ENCODE measurements at regions not wholly inside any gene's neighbourhood (a gene's known extent, or its start where the extent isn't known, plus 50 kb on each side); places are given as distances from the start of the nearest gene placed in this dataset.

DNA sequence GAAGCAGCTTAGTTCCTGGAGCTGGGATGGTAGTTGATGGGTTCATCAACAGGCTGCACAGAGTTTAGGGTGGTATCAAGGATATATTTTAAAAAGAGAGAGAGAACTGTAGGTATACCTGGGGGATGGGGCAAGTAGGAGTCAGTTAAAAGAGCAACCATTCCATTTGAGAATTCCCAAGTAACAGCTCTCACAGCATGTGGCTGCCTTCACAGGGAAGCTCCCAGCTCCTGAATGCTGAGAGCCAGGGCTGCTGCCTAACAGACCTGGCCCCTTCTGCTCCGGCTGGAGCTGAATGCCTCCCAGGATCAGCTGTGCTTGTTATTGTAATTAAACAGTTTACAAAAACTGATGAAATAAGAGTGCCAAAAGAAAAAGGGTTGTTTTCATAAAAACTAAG, 58.8 kb upstream of the GPR26 start:
- H3K9me3 ChIP-seq (ENCODE audit: insufficient read depth, low read length, severe bottlenecking), result no peaks in the 10 kb centered on the region
- no peak overlapping the region for H3K9ac ChIP-seq (ENCODE audit: low read depth, low read length)
- H3K4me3 ChIP-seq (ENCODE audit: low read depth in 1 of 2, low read length in 2 of 2), result no peak overlapping the region
- no peaks in the 10 kb centered on the region for H3K36me3 ChIP-seq (ENCODE audit: insufficient read depth, low read length)
- H3K27ac ChIP-seq (ENCODE audit: low read length), result no peak overlapping the region
- H2AFZ ChIP-seq (ENCODE audit: low read depth, low read length), result no peak overlapping the region
- ATAC-seq (ENCODE audit: insufficient read depth, low read depth), result no peak
- H3K4me2 ChIP-seq (ENCODE audit: insufficient read depth, low read length), result no peak overlapping the region
- H3K27me3 ChIP-seq (ENCODE audit: insufficient read depth, low read length, poor library complexity), result peaks cover 4% of the 10 kb centered on the region
- no peaks in the 10 kb centered on the region for H3K4me1 ChIP-seq (ENCODE audit: insufficient read depth, low read length)
- DNase-seq, result no peak
- no peaks in the 10 kb centered on the region for H3K79me2 ChIP-seq (ENCODE audit: insufficient read depth, low read length)
- TF ChIP-seq EZH2 (IDR thresholded peaks at IDR 0.05; ENCODE audit: borderline replicate concordance, low read depth, low read length, severe bottlenecking), result no peak
- TF ChIP-seq, protein P1, sequence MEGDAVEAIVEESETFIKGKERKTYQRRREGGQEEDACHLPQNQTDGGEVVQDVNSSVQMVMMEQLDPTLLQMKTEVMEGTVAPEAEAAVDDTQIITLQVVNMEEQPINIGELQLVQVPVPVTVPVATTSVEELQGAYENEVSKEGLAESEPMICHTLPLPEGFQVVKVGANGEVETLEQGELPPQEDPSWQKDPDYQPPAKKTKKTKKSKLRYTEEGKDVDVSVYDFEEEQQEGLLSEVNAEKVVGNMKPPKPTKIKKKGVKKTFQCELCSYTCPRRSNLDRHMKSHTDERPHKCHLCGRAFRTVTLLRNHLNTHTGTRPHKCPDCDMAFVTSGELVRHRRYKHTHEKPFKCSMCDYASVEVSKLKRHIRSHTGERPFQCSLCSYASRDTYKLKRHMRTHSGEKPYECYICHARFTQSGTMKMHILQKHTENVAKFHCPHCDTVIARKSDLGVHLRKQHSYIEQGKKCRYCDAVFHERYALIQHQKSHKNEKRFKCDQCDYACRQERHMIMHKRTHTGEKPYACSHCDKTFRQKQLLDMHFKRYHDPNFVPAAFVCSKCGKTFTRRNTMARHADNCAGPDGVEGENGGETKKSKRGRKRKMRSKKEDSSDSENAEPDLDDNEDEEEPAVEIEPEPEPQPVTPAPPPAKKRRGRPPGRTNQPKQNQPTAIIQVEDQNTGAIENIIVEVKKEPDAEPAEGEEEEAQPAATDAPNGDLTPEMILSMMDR (IDR thresholded peaks at IDR 0.05; ENCODE audit: borderline replicate concordance, extremely low read depth, low read length, poor library complexity, severe bottlenecking), result no peak
- H4K20me1 ChIP-seq (ENCODE audit: insufficient read depth, low read length), result no peaks in the 10 kb centered on the region

DNA sequence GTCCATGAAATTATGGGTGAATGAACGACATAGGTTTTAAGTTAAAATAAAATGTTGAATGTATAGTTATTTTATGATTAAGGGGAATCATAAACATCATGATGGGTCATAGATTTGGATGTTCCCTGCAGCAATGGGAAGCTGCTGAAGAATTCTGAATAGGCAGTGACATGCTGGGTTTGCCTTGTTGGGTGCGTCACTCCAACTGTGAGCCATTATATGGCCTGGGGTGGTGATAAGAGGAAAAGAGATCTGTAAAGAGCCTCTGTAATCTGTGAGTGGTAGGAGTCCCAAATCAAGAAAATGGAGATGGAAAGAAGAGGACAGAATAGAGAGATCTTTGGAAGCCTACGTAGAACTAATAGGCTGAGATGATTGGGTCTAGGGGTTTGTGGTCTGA, 58.1 kb upstream of the GPR26 start:
- H3K9me3 ChIP-seq (ENCODE audit: insufficient read depth, low read length, severe bottlenecking), result no peaks in the 10 kb centered on the region
- no peaks in the 10 kb centered on the region for H3K79me2 ChIP-seq (ENCODE audit: insufficient read depth, low read length)
- no peak overlapping the region for H3K27ac ChIP-seq (ENCODE audit: low read length)
- no peaks in the 10 kb centered on the region for H3K36me3 ChIP-seq (ENCODE audit: insufficient read depth, low read length)
- no peak overlapping the region for H2AFZ ChIP-seq (ENCODE audit: low read depth, low read length)
- no peak for DNase-seq
- no peak overlapping the region for H3K4me2 ChIP-seq (ENCODE audit: insufficient read depth, low read length)
- H3K4me1 ChIP-seq (ENCODE audit: insufficient read depth, low read length), result no peaks in the 10 kb centered on the region
- no peak for ATAC-seq (ENCODE audit: insufficient read depth, low read depth)
- TF ChIP-seq, protein P1 (IDR thresholded peaks at IDR 0.05; ENCODE audit: borderline replicate concordance, extremely low read depth, low read length, poor library complexity, severe bottlenecking), result no peak
- no peak for TF ChIP-seq EZH2 (IDR thresholded peaks at IDR 0.05; ENCODE audit: borderline replicate concordance, low read depth, low read length, severe bottlenecking)
- peaks cover 4% of the 10 kb centered on the region for H3K27me3 ChIP-seq (ENCODE audit: insufficient read depth, low read length, poor library complexity)
- H3K4me3 ChIP-seq (ENCODE audit: low read depth in 1 of 2, low read length in 2 of 2), result no peak overlapping the region
- H4K20me1 ChIP-seq (ENCODE audit: insufficient read depth, low read length), result no peaks in the 10 kb centered on the region
- no peak overlapping the region for H3K9ac ChIP-seq (ENCODE audit: low read depth, low read length)

- Histone ChIP-seq H3K79me2 (ENCODE audit: insufficient read depth, low read length) (no peaks in the 10 kb centered on the region), H4K20me1 (ENCODE audit: insufficient read depth, low read length) (no peaks in the 10 kb centered on the region), H3K27me3 (ENCODE audit: insufficient read depth, low read length, poor library complexity) (peaks cover 4% of the 10 kb centered on the region), H3K36me3 (ENCODE audit: insufficient read depth, low read length) (no peaks in the 10 kb centered on the region), H3K9me3 (ENCODE audit: insufficient read depth, low read length, severe bottlenecking) (no peaks in the 10 kb centered on the region), H3K27ac (ENCODE audit: low read length) (no peak overlapping the region), H3K4me2 (ENCODE audit: insufficient read depth, low read length) (no peak overlapping the region), H3K4me1 (ENCODE audit: insufficient read depth, low read length) (no peaks in the 10 kb centered on the region), H2AFZ (ENCODE audit: low read depth, low read length) (no peak overlapping the region), H3K4me3 (ENCODE audit: low read depth in 1 of 2, low read length in 2 of 2) (no peak overlapping the region), H3K9ac (ENCODE audit: low read depth, low read length) (no peak overlapping the region)
- DNase-seq (no peak), ATAC-seq (ENCODE audit: insufficient read depth, low read depth) (no peak)
- TF ChIP-seq, protein P1 (IDR thresholded peaks at IDR 0.05; ENCODE audit: borderline replicate concordance, extremely low read depth, low read length, poor library complexity, severe bottlenecking), result no peak
- TF ChIP-seq EZH2 (IDR thresholded peaks at IDR 0.05; ENCODE audit: borderline replicate concordance, low read depth, low read length, severe bottlenecking), result no peak
These were observed 54.9 kb upstream of the GPR26 start for GRCh38 chr10:123611243-123611642.

- Histone ChIP-seq H3K4me3 (ENCODE audit: low read depth in 1 of 2, low read length in 2 of 2) (no peak overlapping the region), H3K27ac (ENCODE audit: low read length) (no peak overlapping the region)
- ATAC-seq (ENCODE audit: insufficient read depth, low read depth), result no peak
These were observed 54.3 kb upstream of the GPR26 start for GRCh38 chr10:123611876-123612275.

More at GRCh38 chr10:123611876-123612275, 54.3 kb upstream of the GPR26 start:
- Histone ChIP-seq H4K20me1 (ENCODE audit: insufficient read depth, low read length) (no peaks in the 10 kb centered on the region), H3K4me1 (ENCODE audit: insufficient read depth, low read length) (no peaks in the 10 kb centered on the region), H3K79me2 (ENCODE audit: insufficient read depth, low read length) (no peaks in the 10 kb centered on the region), H3K9ac (ENCODE audit: low read depth, low read length) (no peak overlapping the region), H3K4me2 (ENCODE audit: insufficient read depth, low read length) (no peak overlapping the region), H3K9me3 (ENCODE audit: insufficient read depth, low read length, severe bottlenecking) (no peaks in the 10 kb centered on the region), H3K27me3 (ENCODE audit: insufficient read depth, low read length, poor library complexity) (peaks cover 4% of the 10 kb centered on the region), H3K36me3 (ENCODE audit: insufficient read depth, low read length) (no peaks in the 10 kb centered on the region), H2AFZ (ENCODE audit: low read depth, low read length) (no peak overlapping the region)
- TF ChIP-seq, protein P1 (IDR thresholded peaks at IDR 0.05; ENCODE audit: borderline replicate concordance, extremely low read depth, low read length, poor library complexity, severe bottlenecking), result no peak
- no peak for TF ChIP-seq EZH2 (IDR thresholded peaks at IDR 0.05; ENCODE audit: borderline replicate concordance, low read depth, low read length, severe bottlenecking)
- DNase-seq, result no peak

Data from DND-41 (cell line).